Adrenal gland (tissue), 9 donors: ENCODE measurements at regions not wholly inside any gene's neighbourhood (a gene's known extent, or its start where the extent isn't known, plus 50 kb on each side); places are given as distances from the start of the nearest gene placed in this dataset.
"Not testable (repeated sequence)": the region's sequence is repeated elsewhere in the genome, so short reads cannot be mapped to it uniquely, and the experiment has no call there.

Source experiments
- DNase-seq, 7 donors: peaks; one replicate each; pipeline ENCODE4 v3.0.0-alpha.2; 2019 to 2020
- H3K27ac ChIP-seq, 5 donors: fragments of 200-600 bp; sonication (generic) in 4 of 5; 1 replicate in 3 of 5; 2 replicates in 2 of 5; pipeline versions ENCODE4 v1.5.1 to v1.8.0; 2016 to 2020; ENCODE audit warnings: mild to moderate bottlenecking in 1 of 5
- H3K27me3 ChIP-seq: fragments of 200-600 bp; 2 replicates; pipeline ENCODE4 v1.8.0; 2021
- H3K36me3 ChIP-seq, 2 donors: fragments of 200-600 bp; replicated peaks in 1 of 2; 1 replicate in 1 of 2; 2 replicates in 1 of 2; pipeline versions ENCODE4 v1.5.1 to v1.8.0; 2018 to 2022
- H3K4me1 ChIP-seq, 2 donors: fragments of 200-600 bp; replicated peaks in 1 of 2; 1 replicate in 1 of 2; 2 replicates in 1 of 2; pipeline versions ENCODE4 v1.5.1 to v1.8.0; 2018 to 2021
- H3K4me3 ChIP-seq, 4 donors: fragments of 200-600 bp; sonication (generic) in 3 of 4; one replicate each; pipeline ENCODE4 v1.5.1; 2016 to 2018
- H3K9me3 ChIP-seq, 3 donors: fragments of 200-600 bp; sonication (generic) in 1 of 3; replicated peaks in 1 of 3; 1 replicate in 2 of 3; 2 replicates in 1 of 3; pipeline versions ENCODE4 v1.5.1 to v1.8.0; 2016 to 2021
- POLR2A ChIP-seq, 2 donors: fragments of 450-650 bp; IDR thresholded peaks; one replicate each; pipeline ENCODE4 v1.6.1; 2017; ENCODE audit warnings: antibody characterized with exemption in 2 of 2, mild to moderate bottlenecking in 2 of 2, moderate library complexity in 1 of 2
- WGBS, 4 donors: extraction: QIAGEN DNeasy Blood & Tissue Kit in 2 of 4; methylation state at CpG; one replicate each; pipeline versions ENCODE4 v1.1.5 to v1.1.7; 2013 to 2017; 5-methylcytosine and 5-hydroxymethylcytosine counted together
- intact Hi-C, 2 donors: fragments of 100-400 bp; cut with DNase I; formaldehyde crosslinking; loops; one replicate each; pipeline versions ENCODE4 v1.14.1 to v1.15.0; 2022 to 2023
- TF ChIP-seq, protein P1 (sequence below), 6 experiments: fragments of 450-650 bp in 4 of 6; fragments of 200-600 bp in 2 of 6; sonication (generic) in 1 of 6; IDR thresholded peaks; 1 replicate in 5 of 6; 2 replicates in 1 of 6; pipeline versions ENCODE4 v1.5.1 to v1.8.0; 2016 to 2021; ENCODE audit warnings: antibody characterized with exemption in 6 of 6, mild to moderate bottlenecking in 2 of 6, moderate library complexity in 1 of 6
- donor health status: healthy with polysubstance abuse.
- donor health status: Bipolar disorder and iron deficiency.
- donor health status: DM: yes; HTN: yes; CAD: no.
- donor health status: DM: no; HTN: no; CAD: no.
- donor health status: DM: no; HTN: no; CAD: no.

DNA sequence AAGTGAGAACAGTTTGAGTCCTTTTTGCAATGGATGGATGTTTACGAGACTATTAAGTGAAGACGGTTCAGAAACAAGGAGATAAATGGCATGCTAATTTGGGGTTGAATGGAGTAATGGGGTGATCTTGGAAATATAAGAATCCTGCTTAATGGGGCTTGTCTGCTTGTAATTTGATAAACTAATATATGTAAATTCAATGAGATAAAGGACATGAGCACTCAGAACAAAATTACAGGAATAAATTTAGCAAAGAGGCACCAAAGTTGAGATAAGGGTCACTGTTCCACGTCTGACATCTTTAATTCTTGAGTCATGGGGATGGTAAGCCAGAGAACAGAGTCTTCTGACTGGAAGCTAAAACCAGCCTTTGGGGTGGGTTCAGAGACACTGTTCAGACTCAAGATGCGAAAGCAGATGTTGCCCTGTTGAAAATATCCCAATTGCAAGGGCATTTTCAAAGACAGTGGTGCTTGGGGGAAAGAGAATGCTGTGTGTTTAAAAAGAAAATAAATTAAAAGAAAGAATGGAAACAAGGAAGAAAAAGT is 67.8 kb upstream of the CHRNB4 start:
- peaks cover 0 to 8% of the 10 kb centered on the region in 2 donors for H3K4me1 ChIP-seq
- 57 to 71% (median 65%) methylated on average over 4 of the region's 4 CpGs for WGBS, 4 donors
- no peaks in the 10 kb centered on the region for H3K36me3 ChIP-seq
- TF ChIP-seq POLR2A (IDR thresholded peaks at IDR 0.05) = no peak
- TF ChIP-seq, protein P1, sequence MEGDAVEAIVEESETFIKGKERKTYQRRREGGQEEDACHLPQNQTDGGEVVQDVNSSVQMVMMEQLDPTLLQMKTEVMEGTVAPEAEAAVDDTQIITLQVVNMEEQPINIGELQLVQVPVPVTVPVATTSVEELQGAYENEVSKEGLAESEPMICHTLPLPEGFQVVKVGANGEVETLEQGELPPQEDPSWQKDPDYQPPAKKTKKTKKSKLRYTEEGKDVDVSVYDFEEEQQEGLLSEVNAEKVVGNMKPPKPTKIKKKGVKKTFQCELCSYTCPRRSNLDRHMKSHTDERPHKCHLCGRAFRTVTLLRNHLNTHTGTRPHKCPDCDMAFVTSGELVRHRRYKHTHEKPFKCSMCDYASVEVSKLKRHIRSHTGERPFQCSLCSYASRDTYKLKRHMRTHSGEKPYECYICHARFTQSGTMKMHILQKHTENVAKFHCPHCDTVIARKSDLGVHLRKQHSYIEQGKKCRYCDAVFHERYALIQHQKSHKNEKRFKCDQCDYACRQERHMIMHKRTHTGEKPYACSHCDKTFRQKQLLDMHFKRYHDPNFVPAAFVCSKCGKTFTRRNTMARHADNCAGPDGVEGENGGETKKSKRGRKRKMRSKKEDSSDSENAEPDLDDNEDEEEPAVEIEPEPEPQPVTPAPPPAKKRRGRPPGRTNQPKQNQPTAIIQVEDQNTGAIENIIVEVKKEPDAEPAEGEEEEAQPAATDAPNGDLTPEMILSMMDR (IDR thresholded peaks at IDR 0.05) = no peak
- no peak overlapping the region for H3K27ac ChIP-seq
- no peak for DNase-seq
- H3K4me3 ChIP-seq = peak overlapping the region in 1 of 4 donors; percentile 30
- H3K9me3 ChIP-seq = no peaks in the 10 kb centered on the region
- intact Hi-C loops = loop anchor here (5.0 kb wide), 2 partner anchors 71 to 91 kb away; no protein-coding TSS in a partner anchor
- no peaks in the 10 kb centered on the region for H3K27me3 ChIP-seq

DNA sequence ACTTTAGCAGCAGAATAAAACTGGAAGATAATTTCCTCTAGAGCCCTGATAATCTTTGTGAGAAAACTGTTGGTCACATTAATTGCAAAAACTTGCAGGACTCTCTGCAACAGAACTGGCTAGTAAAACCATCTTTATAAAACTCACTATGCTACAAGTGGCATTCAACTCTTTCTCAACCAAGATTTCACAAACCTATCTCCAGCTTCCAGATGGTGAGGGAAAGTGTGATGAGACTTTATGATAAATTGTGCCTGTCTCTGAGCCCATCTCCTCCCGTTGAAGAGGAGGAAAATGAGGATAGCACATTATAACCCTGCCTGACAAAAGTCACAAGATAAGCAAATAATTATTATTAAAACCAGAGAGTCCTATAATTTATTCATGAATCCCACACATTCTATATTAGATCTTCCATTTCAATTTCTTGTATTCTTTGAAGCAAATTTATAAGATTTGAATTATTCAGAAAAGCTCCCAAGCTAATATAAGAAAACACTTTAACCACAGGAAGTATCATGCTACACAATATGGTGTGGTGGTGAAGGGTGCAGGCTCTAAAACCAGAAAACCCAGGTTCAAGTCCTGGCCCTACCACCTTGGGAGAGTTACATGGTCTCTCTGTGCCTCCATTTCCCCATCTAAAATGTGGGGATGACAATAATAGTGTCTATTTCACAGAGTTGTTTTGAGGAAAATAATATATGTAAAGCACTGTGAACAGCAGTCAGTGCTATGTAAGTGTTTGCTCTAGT is 65.6 kb upstream of the CHRNB4 start:
- 27 to 44% (median 38%) methylated on average over 1 of the region's 1 CpG for WGBS, 4 donors
- intact Hi-C loops = loop anchor here (5.0 kb wide), 2 partner anchors 69 to 89 kb away; no protein-coding TSS in a partner anchor

DNA sequence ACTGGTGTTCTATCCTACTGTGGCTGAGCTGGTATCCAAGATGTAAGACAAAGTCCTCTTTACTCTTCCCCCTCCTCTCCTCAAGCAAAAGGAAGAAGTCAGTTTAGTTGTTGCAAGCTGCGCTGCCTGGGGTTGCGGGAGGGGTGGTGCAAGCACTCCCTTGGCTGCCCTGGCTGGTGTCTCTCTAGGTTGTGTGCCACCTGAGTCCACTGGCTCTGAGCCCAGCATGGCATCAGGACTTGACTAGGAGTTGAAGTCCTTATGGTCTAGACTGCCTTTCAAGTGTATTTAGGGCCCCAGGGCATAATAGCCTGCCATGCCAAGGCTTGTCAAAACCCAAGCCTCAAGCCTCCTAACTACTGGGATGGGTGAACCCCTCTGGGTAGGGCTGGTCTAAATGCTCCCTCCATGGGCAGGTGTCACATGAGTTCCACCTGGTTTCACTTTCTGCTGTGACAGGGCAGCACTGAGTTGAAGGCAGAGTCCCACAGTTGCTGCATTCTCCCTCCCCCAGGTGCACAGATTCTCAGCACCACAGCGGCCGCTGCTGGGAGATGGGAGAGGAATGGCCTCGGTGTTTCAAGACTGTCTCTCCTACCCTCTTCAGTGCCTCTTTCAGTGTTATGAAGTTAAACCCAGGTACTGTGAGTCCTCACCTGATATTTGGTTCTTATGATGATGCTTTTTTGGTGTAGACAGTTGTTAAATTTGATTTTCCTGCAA is 62.5 kb upstream of the CHRNB4 start:
- H3K4me1 ChIP-seq, H3K27ac ChIP-seq, H3K27me3 ChIP-seq, H3K36me3 ChIP-seq, intact Hi-C loops, H3K9me3 ChIP-seq, H3K4me3 ChIP-seq: not testable (repeated sequence)
- peak in 2 of 7 donors; percentile 8 to 35 for DNase-seq
- WGBS, 4 donors = 94 to 98% (median 97%) methylated on average over 5 of the region's 5 CpGs

More for the DNA sequence above, 65.6 kb upstream of the CHRNB4 start:
- H3K27me3 ChIP-seq, DNase-seq, H3K9me3 ChIP-seq, H3K4me3 ChIP-seq, H3K4me1 ChIP-seq, H3K27ac ChIP-seq, H3K36me3 ChIP-seq: not testable (repeated sequence)

DNA sequence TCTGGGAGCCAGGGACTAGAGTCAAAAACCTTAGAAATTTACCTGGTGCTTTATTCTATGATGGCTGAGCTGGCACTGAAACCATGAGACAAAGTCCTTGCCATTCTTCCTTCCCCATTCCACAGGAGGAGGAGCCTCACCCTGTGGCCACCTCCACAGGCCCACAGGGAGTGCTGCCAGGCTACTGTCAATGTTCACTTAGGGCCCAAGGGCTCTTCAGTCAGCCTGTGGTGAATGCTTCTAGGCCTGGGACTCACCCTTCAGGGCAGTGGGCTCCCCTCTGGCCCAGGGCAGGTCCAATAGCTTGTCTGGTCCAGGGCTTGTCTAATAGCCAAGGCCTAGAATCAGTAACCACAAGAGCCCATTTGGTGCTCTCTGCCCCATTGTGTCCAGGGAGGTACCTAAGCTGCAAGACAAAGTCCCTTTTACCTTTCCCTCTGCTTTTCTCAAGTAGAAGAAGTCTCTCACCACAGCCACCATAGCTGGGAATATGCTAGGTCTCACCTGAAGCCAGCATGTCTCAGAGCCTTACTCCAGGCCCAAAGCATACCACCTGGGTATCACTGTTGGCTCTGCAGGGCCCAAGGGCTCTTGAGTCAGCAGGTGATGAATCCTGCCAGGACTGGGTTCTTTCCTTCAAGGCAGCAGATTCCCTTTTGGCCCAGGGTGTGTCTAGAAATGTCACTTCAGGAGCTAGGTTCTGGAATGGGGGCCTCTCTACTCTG is 61.8 kb upstream of the CHRNB4 start:
- no peak for DNase-seq
- intact Hi-C loops = no loop called here

More for the DNA sequence above, 61.8 kb upstream of the CHRNB4 start:
- H3K4me1 ChIP-seq = no peaks in the 10 kb centered on the region
- H3K27me3 ChIP-seq = no peaks in the 10 kb centered on the region
- H3K36me3 ChIP-seq = no peaks in the 10 kb centered on the region
- no peak overlapping the region for H3K27ac ChIP-seq
- H3K9me3 ChIP-seq = no peaks in the 10 kb centered on the region
- H3K4me3 ChIP-seq = no peak overlapping the region
- TF ChIP-seq, protein P1 (IDR thresholded peaks at IDR 0.05) = no peak
- no peak for TF ChIP-seq POLR2A (IDR thresholded peaks at IDR 0.05)
